ENCODE measurements at regions not wholly inside any gene's neighbourhood (a gene's known extent, or its start where the extent isn't known, plus 50 kb on each side); places are given as distances from the start of the nearest gene placed in this dataset.
"Not testable (repeated sequence)": the region's sequence is repeated elsewhere in the genome, so short reads cannot be mapped to it uniquely, and the experiment has no call there.

DNA sequence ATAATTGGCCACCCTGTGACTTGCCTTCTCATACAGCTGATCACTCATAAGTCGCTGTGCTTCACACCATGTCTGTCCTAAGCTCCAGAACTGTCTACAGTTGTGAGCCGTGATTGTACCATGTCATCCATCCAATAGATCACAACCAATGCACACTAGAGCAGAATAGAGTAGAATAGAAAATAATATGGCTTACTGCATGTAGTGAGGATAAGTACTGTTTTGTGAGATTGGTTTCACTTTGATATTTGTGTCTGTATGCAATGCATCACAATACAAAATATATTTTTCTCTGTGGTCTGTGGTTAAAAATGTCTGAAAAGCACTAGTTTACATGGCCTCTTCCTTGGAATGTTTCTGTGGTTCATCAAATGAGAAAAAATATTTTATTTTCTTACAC lies 237.6 kb upstream of the PRKD1 start:
- DNase-seq = no peak

DNA sequence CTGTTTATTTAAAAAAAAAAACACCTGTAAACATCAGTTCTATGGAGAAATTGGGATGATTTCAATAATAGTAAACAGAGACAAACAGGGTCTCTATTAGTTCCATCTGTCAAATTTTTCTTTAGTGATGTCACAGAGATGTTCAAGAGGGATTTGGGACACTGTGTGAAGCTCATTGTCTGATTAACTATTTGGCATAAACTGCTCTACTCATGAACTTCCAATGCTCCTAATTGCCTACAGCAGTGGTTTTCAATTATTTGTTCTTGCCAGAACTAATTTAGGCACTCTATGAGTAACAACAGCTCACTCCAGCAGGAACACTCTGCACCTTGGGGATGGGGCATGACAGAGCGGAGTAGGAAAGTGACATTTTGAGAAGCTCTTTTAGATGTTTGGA lies 250.1 kb upstream of the PRKD1 start:
- DNase-seq = no peak

GRCh38 chr14:30179381-30180130 lies 251.9 kb upstream of the PRKD1 start:
- DNase-seq = no peak

DNA sequence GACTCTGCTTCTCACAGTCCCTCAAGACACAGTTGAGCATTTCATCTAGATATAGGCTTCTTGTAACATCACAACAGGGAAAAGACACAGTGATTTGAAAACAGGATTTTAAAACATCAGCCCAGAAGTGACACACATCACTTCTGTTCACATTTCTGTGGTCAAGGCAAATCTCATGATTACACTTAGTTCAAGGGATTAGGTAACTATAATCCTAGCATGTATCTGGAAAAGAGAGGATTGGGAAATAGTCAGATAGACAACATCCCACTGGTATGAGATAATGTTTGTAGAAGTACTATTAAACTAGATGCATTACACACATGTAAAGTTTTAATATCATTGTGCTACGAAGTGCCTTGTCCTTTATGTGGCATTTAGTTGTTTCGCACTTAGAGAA lies 252.6 kb upstream of the PRKD1 start:
- DNase-seq = no peak

DNA sequence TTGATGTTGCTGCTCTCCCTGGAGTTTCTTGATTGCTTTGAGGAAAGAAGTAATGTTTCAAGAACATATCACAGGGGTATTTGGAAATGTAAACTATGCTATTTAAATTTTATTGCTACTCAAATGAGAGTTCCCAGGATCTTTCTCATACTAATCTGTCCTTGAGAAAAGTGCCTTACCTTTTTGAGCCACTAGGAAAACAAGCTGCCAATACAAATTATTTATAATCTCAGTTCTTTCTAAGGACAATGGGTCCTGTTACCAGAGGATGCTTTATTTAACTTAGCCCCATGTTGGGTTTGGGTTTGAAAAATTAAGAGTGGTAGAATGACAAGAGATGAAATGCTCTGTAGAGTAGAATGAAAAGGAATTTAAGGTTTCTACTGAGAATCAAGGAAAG lies 258.2 kb upstream of the PRKD1 start:
- DNase-seq = no peak

DNA sequence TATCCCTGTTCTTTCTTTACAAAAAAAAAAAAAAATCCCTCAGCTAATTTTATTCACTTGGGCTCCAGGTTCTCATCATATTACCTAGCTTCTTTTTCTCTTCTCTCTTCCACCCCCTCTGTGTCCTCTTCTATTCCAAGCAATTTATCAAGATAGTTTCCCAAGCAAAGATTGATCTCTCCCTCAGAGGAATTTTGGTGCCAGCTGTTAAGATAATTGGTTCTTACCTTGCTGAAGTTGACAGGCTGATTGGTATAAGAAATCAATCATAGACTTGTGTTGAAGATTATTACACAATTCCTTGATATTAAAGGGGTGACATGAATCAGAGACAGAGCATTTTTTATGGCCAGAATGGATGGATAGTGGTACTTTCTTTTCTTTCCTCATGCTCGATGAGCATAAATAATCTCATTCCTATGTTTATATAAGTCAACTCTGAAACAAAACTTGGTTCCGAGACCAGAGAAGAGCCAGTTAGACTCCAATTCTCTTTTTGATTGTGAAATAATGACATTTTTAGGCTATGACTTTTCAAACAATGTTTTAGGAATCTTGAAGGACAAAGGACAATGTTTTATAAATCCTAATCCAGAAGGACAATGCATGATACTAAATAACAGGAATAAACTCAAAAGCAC lies 264.1 kb upstream of the PRKD1 start:
- DNase-seq = no peak

- DNase-seq = no peak
These were observed 265.5 kb upstream of the PRKD1 start for GRCh38 chr14:30193101-30193500.

- no peak for DNase-seq
These were observed 266.3 kb upstream of the PRKD1 start for GRCh38 chr14:30193845-30194501.

GRCh38 chr14:30194741-30195148 lies 267.1 kb upstream of the PRKD1 start:
- DNase-seq = no peak

- DNase-seq = no peak
These were observed 268.3 kb upstream of the PRKD1 start for GRCh38 chr14:30195941-30196340.

- no peak for DNase-seq
These were observed 269.2 kb upstream of the PRKD1 start for GRCh38 chr14:30196861-30197260.

- DNase-seq = not testable (repeated sequence)
These were observed 271.1 kb upstream of the PRKD1 start for GRCh38 chr14:30198720-30199119.

- no peak for DNase-seq
These were observed 276.9 kb upstream of the PRKD1 start for GRCh38 chr14:30204431-30204980.

DNA sequence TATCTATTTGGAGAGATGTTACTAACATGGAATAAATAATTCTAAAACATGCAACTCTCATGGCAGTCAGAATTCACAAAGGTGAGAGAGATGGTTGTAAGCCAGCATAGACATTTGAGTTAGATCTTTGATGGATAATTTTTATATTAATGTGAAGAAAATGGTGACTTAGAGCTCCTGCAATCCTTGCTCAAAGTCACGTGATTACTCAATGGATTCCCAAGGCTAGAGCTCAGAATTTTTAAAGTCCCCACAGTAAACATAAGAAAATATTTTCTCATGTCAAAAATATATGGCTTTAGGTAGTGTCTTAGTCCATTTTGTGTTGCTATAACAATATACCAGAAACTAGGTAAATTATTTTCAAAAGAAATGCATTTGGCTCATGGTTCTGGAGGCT lies 281.5 kb upstream of the PRKD1 start:
- no peak for DNase-seq

GRCh38 chr14:30210630-30211029 lies 283.0 kb upstream of the PRKD1 start:
- no peak for DNase-seq

- no peak for DNase-seq
These were observed 283.7 kb upstream of the PRKD1 start for GRCh38 chr14:30211326-30211725.

DNA sequence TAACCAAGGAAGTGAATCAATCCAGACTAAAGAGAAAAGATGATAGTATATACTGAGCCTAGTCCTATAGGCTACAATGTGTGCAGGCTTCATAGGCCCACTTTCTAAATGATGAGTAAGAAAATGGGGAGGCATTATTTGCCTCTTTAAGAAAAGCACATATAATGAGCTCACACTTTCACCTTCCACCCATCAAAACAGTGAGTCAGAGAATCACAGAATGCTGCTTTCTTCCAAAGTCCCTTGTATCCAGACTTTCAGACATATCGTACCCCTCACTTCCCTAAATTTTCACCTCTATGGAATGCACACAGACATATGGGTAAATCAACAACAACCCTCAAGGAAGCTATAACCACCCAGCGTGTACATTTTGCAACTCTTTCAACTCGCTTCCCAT lies 286.4 kb upstream of the PRKD1 start:
- no peak for DNase-seq

- no peak for DNase-seq
These were observed 286.9 kb upstream of the PRKD1 start for GRCh38 chr14:30214461-30215090.

- no peak for DNase-seq
These were observed 291.3 kb upstream of the PRKD1 start for GRCh38 chr14:30218907-30219306.

DNA sequence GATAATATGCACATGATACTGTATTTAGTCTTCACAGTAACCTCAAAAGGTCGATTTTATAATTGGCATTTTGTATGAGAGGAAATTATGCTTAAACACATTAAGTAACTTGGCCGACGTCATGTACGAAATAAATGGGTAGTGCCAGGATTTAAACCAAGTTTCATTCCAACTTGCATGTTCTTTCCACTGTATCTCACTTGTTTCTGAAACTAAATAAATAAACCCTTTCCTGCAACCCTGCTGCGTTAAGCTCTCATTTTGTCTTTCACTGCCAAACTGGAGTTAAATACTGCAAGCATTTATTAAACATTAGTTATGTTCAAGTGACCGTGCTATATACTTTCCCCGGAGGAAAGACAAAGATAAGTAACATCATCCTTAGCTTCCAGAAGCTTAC lies 293.9 kb upstream of the PRKD1 start:
- no peak for DNase-seq

DNA sequence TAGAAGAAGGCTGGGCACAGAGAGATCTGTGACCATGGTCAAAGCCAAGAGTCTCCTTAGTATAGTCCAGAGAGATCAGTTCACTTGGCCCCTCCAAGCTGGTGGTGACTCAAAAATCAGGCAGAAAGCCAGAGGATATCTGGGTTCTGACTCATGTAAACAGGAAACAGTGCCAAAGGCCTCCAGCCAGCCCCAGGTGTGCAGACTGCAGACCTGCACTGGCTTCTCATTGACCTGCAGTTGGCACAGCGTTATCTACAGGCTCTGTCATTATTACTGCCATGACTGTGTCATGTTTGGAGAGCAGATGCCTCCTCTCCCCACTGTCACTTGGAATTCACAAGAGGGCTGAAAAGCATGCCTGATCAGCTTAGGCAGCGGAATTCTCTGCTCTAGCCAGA lies 295.7 kb upstream of the PRKD1 start:
- DNase-seq = peak; percentile 29

- no peak for DNase-seq
These were observed 296.3 kb upstream of the PRKD1 start for GRCh38 chr14:30223966-30224365.

DNA sequence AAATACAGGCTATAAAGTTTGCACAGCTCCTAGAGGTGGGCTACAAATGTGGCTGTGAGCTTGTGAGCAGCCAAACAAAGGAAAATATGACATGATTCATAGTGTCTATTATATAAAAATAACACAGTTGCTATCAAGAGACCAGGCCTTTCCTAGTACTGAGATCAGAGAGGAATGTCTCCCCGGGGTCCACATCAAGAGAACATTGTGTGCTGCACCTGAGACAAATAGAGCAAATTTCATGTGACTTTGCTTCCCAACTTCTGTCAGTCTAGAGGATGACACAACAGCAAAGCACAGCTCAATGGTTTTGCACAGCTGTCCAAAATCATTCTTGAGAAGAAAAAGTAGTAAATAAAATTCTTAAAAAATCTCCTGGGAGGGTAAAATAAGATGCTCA lies 297.5 kb upstream of the PRKD1 start:
- no peak for DNase-seq

DNA sequence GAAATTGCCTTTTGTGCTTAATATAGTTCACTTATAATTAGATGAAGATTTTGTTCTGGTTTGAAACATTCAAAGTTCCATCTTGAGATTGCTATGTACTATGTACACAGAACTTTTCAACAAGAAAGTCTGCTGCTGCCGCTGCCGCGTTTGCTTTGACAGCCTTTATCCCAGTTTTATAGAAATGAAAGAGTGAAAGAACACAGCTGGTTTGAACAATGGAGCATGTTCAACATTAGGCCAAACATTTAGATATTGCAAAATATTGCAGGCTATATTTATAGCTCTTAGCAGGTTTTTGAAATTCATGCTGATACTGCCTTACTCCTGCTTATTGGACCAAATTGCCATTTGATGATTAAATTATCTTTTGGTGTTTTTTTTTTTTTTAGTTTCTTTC lies 299.8 kb upstream of the PRKD1 start:
- no peak for DNase-seq
